ENCODE measurements at regions not wholly inside any gene's neighbourhood (a gene's known extent, or its start where the extent isn't known, plus 50 kb on each side); places are given as distances from the start of the nearest gene placed in this dataset.

DNA sequence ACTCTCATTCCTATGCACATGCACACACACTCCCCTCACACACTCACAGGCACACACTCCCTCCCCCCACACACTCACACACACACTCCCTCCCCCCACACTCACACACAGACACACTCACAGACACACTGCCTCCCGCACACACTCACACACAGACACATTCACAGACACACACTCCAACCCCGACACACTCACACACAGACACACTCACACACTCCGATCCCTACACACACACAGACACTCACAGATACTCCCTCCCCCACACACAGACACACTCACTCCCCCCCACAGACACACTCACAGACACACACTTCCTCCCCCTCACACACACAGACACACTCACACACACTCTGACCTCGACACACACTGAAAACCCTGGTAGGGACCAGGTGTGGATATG, 176.2 kb downstream of the TFAP2C start:
- no peak for DNase-seq

DNA sequence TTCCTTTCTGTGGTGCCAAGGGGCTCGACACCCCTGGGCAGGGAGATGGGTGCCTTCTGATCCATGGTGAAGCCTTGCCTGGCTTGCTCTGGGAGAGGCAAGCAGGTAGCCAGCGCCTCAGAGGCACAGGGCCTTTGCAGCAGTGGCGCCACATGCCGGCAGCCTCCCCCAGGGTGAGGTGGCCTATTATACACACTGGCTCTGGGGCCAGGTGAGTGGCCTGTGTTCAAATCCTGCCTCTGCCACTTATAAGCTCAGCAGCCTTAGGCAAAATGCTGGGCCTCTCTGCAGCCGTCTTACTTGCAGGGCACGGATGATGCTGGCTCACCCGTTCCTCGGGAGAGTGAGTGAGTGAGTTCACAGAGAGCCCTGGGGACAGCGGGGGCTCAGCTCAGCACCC, 176.9 kb downstream of the TFAP2C start:
- DNase-seq, result no peak

DNA sequence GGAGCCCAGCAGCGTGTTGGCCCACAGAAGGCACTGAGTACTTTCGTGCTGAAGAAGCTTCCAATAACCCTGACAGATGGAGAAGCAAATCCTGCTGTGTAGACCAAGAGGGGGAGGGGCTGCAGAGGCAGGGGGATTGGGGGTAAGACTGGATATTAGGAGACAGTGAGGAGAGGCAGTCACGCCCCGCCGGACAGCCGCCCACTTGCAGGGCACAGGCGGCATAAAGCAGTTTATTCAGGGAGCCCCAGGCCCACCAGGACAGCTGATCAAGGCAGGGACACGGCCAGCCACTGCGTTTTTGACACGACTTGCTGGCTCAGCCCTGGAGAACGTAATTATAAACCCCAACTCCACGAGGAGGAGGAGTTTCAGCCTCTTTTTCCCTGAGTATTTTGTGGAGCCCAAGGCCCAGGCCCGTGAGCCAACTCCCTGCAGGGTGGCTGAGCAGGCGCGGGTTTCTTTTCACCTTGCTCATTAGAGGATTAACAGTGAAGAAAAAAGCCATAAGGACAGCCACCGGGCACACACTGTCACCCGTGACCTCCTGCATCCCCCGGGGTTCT, 177.9 kb downstream of the TFAP2C start:
- no peak for DNase-seq

DNA sequence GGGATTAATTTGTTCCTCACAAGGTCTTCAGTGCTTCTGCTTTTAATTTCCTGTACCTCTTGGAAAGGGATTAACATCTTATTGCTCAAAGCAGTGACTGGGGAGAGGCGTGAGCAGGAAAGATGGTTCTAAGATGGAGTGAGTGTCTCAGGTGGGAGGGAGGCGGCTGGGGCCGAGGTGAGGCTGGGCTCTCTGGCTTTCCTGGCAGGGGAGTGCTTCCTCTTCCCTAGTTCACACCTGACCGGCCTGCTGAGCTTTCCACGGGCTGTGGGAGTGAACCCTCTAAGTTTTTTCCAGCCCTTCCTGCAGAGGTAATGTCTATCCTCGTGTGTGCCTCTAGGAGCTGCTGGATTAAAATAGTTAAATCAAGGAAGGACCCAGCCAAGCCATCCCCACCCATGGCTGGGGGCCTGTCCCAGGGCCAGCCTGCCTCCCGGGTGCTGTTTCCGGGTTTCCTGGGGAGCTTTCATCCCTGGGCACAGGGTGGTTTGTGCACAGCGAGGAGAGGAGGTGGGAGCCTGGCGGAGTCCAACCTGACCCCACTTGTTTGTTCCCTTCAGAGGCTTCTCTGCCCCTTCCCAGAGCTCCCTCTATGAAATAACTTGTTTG, 179.1 kb downstream of the TFAP2C start:
- no peak for DNase-seq

DNA sequence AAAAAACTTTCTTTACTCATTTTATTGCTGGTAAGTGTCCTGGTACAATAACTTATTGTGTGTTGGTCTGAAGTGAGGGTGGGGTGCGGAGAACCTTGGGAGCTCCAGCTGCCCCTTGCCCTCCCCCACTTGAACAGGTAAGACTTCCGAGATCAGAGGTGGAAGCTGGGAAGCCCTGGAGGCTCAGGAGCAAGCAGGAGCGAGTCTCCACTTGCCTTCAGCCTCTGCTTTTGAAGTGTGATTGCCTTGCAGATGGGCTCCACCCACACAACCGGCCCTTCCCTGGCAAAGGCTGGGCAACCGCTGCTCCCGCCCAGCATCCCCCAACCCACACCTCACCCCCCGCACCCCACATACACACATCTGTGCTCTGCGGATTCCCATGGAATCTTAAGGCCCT, 179.6 kb downstream of the TFAP2C start:
- DNase-seq, result no peak

DNA sequence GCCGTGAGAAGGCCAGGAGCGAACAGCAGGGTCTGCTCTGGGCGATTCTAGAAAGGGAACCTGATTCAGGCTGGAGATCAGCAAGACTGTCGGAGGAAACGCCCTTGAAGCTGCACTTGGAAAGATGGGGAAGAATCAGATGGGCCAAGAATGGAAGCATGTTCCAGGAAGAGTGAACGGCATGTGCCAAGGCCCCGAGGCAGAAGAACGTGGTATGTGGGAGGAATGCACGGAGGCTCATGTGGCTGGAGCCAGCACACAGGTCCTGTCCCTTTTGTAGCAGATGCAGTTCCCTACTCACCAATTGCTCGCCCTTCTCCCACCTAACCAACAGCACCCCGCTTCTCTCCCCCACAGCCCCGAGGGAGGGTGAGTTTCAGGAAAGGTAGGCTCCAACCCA, 180.6 kb downstream of the TFAP2C start:
- no peak for DNase-seq

DNA sequence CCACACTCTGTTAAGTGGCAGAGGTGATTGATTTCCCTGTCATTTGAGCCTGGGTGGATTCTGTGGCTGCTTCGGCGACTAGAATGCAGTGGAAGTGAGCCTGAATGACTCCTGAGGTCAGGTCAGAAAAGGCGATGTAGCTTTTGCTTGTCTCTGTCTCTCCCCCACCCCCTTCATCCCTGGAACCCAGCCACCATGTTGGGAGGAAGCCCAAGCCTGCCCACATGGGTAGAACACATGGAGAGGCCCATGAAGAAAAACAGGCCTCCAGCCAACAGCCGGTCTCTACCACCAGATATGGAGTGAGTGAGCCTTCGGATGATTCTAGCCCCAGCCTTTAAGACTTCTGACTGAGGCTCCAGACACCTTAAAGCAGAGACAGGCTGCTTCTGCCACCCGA, 181.0 kb downstream of the TFAP2C start:
- DNase-seq, result no peak

DNA sequence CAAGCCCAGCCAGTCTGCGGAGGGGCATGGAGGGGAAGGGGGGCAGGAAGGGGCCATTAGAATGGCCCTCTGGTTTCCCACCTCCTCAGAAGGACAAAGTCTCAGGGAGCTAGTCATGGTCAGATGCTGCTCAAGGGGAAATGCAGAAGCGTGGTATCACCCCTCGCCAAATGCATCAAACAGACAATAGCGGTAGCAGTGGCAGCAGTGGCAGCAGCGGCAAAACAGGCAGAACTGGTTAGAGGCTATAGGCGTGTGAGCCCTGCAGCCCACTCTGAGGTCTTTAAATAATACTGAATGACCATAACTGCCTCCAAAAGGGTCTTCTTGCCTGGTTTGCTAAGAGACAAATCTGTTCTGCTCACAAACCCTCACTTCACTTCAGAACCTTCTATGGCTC, 186.7 kb downstream of the TFAP2C start:
- DNase-seq, result no peak

DNA sequence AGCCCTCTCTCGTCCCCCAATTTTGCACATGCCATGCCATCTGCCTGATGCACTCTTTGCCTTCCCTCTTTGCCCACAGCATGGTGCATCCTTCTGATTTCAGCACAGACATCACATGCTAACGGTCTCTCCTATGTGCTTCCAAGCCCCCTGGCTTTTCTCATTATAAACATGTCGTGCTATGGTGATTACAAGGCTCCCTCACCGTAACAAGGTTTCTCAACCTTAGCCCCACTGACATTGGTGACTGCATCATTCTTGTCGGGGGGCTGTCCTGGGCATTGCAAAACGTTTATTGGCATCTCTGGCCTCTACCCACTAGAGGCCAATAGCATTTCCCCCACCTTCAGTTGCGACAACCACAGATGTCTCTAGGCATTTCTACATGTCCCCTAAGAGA, 187.2 kb downstream of the TFAP2C start:
- no peak for DNase-seq

DNA sequence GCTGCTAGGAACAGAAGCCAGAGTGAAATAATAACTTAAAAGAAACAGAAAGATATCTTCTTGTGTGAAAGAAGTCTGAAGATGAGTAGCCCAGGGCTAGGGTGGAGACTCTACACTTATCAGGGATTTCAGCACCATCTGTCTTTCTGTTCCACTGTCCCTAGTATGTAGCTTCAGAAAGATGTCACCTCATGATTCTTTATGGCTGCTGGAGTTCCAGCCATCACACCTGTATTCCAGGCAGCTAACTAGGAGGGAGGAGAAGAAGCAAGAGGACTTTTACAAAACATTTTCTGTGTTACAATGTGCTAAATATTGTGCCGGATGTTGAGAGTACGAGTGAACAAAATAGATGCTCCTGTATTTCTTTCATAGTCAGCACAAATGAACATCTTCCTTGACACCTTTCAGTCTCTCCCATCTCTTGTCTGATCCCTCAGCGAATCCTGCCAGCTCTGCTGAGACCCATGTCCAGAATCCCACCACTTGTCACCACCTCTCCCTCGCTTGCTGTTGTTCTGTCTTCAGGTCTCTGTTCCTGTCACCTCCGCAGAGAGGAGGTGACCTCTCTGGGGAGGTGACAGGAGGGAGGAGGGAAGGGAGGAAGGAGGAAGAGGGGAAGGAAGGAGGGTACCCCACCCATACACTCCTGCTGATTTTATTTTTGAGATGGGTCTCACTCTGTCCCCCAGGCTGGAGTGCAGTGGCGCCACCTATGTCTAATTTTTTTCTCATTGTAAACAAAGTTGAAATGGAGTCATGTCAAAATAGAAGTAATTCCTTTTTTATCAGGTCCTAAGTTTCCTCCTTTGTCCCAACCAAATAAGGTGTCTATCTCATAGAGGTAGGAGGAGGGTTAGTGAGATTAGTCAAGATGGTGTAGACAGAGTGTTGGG, 188.9 kb downstream of the TFAP2C start:
- DNase-seq, result no peak

DNA sequence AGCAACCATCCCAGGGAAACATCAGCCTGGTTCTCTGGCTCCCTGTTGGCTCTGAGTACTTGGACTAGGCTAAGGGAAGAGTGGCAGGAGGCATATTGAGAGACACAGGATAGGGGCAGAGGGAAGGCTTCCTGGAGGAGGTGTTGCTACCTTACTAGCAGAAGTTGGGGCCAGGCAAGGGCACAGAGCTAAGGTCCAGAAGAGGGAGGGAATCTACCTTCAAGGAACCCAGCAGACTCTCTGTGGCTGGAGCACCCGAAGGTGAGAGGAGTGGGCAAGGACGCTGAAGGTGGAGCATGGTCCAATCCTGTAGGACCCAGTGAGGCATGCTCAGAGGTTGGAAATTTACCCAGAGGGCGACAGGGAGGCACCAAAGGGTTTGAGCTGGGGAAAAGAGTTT, 191.9 kb downstream of the TFAP2C start:
- DNase-seq, result no peak

DNA sequence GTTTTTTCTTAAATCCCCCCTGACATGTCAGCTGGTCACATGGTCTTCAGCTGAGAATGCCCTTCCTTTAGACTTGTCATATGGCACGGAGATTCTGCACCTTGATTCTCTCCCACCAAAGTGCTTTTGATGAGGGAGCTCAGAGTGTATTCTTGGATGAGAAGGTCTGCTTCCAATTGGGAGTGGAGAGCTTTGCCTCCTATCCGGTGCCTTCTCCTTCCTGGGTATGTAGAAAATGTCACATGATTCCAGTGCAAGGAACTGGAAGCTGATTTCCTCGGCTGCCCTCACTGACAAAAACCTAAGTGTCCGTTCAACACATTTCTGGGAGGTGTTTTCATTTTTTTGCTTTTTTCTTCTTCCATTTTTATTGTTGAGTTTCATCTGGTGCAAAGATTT, 197.2 kb downstream of the TFAP2C start:
- no peak for DNase-seq

DNA sequence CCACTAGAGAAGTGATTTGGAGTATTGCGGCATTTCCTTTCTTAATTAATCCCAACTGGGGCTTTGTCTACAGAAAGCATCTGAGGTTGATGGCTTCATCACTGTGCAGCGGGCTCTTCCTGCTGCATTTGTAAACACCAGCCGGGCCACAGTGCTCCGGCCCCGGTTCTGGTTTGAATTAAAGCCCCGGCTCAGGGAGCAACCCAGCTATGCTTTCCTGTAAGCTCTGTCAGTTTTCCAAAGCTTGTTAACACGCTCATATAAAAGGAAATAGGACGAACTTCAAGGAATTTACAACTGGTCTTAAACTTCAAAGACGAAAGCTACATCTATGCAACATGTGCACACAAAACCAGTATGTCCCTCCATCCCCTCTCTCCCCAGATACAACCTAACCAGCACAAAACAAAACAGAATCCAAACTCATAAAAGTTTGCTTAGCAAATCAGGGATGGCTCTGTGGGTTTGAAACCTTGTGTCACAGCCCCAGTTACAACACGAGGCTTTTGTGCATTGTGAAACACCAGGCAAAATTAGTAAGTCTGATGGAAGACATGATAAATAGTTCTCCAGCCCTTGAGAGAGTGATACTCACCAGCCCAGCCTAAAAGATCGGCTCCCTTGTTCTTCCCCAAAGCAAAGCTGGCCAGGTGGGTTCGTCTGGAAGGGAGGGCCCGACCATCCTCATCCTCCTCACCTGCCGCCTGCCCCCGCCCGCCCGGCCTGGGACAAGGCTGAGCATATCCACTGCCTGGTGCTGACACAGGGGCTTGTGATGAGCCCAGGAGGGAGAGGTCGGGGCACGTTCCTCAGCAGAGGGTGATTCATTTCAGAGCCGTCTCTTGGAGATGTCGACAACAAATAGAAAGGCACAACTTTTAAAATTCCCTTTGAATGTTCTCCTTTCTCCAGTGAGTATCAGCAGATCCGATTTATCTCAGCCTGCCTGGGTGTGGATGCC, 197.9 kb downstream of the TFAP2C start:
- DNase-seq, result no peak

DNA sequence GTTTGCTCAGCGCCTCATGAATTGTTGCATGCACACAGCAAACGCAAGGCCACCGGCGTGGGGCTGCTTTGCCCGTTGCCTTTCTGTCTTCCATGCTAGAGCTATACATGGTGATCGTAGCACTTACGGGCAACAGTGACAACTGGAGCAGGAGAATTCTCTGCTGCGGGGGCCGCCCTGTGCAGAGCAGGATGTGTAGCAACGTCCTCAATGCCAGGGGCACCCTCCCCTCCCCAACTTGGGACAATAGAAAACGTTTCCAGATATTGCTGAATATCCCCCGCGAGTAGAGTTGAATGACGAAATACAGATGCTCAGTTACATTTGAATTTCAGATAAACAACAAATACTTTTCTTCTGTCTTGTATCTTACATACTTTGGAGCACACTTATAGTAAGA, 198.7 kb downstream of the TFAP2C start:
- DNase-seq, result no peak

DNA sequence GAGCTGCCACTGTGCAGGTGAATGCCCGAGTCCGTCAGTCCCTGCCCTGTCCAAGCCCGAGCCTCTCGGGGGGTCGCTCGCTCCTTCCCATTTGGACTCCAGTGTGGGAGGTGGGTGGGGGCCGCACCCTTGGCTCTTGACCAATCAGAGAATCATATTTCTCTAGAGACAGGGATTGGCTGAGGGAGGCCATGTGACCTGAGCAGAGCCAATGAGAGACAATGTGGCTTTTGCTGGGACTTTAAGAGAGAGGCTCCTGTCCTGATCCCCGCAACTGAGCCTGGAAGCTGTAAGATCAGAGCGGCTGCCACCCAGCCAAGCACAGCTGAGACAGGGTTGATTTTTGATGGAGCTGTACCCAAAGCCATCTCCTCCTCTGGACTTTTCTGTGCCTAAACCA, 199.3 kb downstream of the TFAP2C start:
- DNase-seq, result no peak

DNA sequence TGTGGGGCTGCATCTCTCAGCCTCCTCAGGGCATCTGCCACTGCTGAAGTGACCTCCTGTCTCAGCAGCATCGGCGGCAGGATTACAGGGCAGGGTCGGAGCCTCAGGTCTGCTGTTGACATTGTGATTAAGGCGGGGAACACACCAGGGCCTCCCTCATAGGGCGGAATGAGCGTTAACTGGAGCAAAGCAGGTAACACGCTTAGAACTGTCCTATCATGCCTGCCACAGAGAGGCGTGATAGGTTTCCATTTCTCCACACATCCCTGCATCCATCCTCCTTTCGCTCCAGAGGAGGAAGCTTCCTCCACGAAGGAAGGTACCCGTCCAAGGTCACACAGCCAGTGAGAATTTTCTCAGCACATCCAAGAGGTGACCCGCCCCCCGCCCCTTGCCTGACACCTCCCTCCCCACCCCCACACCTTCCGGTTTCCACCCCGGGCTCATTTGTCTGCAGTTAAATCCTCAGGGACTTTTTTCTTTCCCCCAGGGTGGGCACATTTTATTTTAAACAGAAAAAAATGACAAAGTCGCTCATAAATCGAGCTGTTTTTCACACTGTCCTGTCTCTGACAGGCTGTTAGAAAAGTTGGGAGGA, 200.8 kb downstream of the TFAP2C start:
- DNase-seq, result no peak

DNA sequence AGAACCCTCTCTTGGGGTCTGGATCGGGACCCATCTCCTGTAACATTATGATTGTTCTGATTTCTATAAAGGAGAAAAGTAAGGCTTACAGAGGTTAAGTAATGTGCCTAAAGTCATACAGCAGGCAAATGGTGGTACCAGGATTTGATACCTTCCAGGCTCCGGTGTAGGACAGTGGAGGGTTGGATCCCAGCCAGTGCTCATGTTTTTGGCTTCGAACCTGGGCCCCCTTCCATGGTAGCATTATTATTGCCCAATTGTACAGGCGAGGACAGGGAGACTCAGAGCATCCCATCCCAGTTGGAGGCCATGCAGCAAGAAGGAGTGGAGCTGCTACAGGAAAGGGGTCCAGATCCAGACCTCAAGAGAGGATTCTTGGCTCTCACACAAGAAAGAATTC, 202.7 kb downstream of the TFAP2C start:
- DNase-seq, result no peak

DNA sequence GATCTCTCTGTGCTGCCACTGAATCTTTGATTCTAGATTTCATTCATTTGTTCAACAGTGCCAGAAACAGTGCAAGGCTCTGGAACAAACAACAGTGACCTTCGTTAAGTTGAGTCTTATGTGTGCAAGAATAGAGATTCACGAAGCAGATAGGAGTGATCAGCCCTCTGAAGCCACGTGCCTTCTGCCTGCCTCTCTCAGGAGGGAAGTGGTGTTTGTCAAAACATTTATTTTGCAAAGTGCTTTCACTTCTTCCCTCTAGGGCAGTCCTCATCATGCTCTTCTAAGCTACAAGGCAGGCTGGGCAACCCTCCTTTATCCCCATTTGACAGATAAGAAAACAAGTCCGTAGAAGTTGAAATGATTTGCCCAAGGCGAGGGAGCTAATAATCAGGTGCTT, 204.3 kb downstream of the TFAP2C start:
- DNase-seq, result no peak

DNA sequence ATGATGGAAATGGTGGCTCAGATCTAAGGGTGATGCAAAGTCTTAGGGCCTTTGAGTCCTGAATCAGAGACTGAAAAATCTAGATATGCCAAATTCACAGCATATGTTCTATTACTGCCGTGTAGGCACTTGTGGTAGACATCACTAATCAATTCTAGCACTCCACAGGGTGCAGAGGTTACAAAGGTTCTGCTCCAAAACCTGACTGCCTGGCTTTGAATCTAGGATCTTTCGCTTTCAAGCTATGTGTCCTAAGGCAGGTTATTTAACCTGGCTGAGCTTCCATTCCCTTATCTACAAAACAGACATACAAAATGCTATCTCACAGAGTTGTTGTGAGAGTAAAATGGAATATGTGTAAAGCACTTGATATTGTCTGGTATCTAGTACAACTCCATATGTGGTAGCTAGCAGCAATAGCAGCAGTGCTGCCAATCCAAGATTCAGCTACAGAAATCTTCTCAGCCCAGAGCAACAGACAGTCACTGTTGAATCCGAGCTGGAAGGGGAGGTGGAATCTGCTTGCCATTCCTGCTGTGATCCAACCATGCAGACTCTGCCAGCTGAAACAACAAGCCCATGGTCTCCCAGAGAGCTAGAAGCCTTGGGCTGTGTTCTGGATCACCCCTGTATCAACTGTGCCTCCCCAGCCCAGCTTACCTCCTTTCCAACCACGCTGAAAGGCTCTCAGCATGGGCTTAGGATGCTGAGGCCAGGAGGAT, 206.9 kb downstream of the TFAP2C start:
- no peak for DNase-seq

DNA sequence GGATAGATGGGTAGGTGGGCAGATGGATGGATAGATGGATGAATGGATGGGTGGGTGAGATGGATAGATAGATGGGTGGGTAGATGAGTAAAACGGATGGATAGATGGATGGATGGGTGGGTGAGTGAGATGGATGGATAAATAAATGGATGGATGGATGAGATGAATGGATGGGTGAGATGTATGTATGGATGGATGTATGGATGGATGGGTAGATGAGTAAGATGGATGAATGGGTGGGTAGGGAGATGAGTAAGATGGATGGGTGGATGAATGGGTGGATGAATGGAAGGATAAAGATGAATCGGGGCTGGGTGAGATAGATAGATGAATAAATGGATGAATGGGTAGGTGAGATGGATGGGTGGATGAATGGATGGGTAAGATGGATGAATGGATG, 210.1 kb downstream of the TFAP2C start:
- DNase-seq, result no peak

DNA sequence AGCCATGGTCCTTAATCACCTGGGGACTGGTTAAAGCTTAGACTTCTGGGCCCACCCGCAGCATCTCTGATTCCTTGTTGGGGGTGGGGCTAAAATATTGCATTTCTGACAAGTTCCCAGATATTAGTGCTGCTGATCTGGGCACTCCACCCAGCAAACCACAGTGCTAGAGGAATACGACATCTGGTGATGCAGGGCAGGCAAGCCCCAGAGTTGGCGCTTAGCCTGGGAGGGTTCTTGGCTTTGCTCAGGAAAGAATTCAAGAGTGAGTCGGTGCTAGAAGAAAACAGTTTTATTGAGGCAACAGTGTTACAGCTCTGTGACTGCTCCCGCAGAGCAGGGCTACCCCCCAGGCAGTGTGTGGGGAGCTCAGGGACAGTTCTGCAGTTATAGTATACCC, 210.7 kb downstream of the TFAP2C start:
- no peak for DNase-seq

DNA sequence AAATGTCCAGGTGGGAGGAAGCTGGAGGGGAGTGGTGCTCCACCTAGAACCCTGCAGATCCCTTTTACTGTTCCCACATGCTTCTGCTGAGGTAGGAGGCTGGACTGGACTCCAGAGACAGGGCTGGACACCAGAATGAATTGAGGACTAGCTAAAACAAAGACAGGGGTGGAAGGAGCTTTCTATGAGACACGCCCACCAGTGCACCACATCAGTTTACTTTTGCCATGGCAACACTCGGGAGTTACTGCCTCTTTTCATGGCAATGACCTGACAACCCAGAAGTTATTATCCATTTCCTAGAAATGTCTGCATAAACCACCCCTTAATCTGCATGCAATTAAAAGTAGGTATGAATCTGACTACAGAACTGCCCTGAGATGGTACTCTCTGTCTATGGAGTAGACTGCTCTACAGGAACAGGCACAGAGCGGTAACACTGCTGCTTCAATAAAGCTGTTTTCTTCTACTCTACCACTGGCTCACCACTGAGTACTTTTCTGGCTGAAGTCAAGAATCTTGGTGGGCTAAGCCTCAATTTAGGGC, 211.7 kb downstream of the TFAP2C start:
- DNase-seq, result no peak

All from GF-D8 (cell line).